ENCODE measurements at regions not wholly inside any gene's neighbourhood (a gene's known extent, or its start where the extent isn't known, plus 50 kb on each side); places are given as distances from the start of the nearest gene placed in this dataset.

DNA sequence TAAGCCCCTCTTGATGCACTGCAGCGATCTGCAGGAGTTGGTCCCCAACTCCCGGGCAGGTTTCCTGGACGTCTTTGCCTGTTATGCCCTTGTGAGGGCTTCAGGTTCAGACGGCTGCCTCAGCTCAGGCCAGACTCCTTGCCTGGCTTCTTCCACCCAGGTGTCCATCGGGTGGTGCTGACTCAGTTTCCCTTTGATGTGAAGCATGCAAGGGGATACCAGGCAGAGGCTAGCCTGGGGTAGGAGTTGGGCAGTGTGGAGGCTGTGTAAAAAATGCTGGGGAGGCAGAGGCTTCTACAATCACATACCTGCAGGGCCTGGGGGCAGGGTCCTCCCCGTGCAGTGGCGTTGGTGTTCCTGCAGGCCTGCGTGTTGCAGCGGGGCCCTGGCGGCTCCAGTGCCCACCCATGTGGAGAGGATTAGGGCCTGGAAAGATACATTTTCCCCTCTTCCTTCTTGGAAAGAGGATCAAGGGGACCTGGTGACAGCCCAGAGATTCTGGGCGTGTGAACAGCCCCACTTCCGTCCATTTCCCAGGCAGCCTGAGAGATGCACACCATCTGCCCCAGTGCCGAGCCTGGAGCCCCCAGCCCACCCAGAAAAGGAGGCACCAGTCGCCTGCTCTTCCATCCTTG lies 338.3 kb downstream of the DYSF start:
- Histone ChIP-seq H3K9me2 (ENCODE audit: insufficient read depth) (no peaks in the 10 kb centered on the region; the same call in 1 of the 2 replicates), H3K36me3 (ENCODE audit: insufficient read depth) (no peaks in the 10 kb centered on the region), H3K4me1 (ENCODE audit: insufficient read depth) (no peaks in the 10 kb centered on the region), H3K4me2 (no peak overlapping the region), H3K79me2 (replicated peaks; ENCODE audit: insufficient read depth) (no peaks in the 10 kb centered on the region), H4K20me1 (replicated peaks; ENCODE audit: insufficient read depth) (no peaks in the 10 kb centered on the region), H3F3A (replicated peaks; ENCODE audit: low read depth) (no peaks in the 10 kb centered on the region), H3K4me3 (no peak overlapping the region), H3K27ac (ENCODE audit: low read depth) (no peak overlapping the region), H3K27me3 (ENCODE audit: insufficient read depth) (no peaks in the 10 kb centered on the region), H2AFZ (no peak overlapping the region)
- no peak overlapping the region for H3K4me3 Mint-ChIP-seq
- no peak for TF ChIP-seq EZH2 (IDR thresholded peaks at IDR 0.05; ENCODE audit: low read depth, unreplicated experiment)
- TF ChIP-seq, protein P1, sequence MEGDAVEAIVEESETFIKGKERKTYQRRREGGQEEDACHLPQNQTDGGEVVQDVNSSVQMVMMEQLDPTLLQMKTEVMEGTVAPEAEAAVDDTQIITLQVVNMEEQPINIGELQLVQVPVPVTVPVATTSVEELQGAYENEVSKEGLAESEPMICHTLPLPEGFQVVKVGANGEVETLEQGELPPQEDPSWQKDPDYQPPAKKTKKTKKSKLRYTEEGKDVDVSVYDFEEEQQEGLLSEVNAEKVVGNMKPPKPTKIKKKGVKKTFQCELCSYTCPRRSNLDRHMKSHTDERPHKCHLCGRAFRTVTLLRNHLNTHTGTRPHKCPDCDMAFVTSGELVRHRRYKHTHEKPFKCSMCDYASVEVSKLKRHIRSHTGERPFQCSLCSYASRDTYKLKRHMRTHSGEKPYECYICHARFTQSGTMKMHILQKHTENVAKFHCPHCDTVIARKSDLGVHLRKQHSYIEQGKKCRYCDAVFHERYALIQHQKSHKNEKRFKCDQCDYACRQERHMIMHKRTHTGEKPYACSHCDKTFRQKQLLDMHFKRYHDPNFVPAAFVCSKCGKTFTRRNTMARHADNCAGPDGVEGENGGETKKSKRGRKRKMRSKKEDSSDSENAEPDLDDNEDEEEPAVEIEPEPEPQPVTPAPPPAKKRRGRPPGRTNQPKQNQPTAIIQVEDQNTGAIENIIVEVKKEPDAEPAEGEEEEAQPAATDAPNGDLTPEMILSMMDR (conservative IDR thresholded peaks at IDR 0.05; ENCODE audit: low read depth in 2 of 2): no peak
- no peak for TF ChIP-seq NANOG (IDR thresholded peaks at IDR 0.05; ENCODE audit: borderline replicate concordance)
- TF ChIP-seq, protein P2, sequence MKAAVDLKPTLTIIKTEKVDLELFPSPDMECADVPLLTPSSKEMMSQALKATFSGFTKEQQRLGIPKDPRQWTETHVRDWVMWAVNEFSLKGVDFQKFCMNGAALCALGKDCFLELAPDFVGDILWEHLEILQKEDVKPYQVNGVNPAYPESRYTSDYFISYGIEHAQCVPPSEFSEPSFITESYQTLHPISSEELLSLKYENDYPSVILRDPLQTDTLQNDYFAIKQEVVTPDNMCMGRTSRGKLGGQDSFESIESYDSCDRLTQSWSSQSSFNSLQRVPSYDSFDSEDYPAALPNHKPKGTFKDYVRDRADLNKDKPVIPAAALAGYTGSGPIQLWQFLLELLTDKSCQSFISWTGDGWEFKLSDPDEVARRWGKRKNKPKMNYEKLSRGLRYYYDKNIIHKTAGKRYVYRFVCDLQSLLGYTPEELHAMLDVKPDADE (IDR thresholded peaks at IDR 0.05): no peak
- TF ChIP-seq, protein P3, sequence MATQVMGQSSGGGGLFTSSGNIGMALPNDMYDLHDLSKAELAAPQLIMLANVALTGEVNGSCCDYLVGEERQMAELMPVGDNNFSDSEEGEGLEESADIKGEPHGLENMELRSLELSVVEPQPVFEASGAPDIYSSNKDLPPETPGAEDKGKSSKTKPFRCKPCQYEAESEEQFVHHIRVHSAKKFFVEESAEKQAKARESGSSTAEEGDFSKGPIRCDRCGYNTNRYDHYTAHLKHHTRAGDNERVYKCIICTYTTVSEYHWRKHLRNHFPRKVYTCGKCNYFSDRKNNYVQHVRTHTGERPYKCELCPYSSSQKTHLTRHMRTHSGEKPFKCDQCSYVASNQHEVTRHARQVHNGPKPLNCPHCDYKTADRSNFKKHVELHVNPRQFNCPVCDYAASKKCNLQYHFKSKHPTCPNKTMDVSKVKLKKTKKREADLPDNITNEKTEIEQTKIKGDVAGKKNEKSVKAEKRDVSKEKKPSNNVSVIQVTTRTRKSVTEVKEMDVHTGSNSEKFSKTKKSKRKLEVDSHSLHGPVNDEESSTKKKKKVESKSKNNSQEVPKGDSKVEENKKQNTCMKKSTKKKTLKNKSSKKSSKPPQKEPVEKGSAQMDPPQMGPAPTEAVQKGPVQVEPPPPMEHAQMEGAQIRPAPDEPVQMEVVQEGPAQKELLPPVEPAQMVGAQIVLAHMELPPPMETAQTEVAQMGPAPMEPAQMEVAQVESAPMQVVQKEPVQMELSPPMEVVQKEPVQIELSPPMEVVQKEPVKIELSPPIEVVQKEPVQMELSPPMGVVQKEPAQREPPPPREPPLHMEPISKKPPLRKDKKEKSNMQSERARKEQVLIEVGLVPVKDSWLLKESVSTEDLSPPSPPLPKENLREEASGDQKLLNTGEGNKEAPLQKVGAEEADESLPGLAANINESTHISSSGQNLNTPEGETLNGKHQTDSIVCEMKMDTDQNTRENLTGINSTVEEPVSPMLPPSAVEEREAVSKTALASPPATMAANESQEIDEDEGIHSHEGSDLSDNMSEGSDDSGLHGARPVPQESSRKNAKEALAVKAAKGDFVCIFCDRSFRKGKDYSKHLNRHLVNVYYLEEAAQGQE (IDR thresholded peaks at IDR 0.05; ENCODE audit: unreplicated experiment): no peak
- no peak for TF ChIP-seq CREB1 (CRISPR knock-in tag; IDR thresholded peaks at IDR 0.05; ENCODE audit: low read depth)
- no peak for TF ChIP-seq STAT1 (IDR thresholded peaks at IDR 0.05; ENCODE audit: unreplicated experiment)
- TF ChIP-seq, protein P4, sequence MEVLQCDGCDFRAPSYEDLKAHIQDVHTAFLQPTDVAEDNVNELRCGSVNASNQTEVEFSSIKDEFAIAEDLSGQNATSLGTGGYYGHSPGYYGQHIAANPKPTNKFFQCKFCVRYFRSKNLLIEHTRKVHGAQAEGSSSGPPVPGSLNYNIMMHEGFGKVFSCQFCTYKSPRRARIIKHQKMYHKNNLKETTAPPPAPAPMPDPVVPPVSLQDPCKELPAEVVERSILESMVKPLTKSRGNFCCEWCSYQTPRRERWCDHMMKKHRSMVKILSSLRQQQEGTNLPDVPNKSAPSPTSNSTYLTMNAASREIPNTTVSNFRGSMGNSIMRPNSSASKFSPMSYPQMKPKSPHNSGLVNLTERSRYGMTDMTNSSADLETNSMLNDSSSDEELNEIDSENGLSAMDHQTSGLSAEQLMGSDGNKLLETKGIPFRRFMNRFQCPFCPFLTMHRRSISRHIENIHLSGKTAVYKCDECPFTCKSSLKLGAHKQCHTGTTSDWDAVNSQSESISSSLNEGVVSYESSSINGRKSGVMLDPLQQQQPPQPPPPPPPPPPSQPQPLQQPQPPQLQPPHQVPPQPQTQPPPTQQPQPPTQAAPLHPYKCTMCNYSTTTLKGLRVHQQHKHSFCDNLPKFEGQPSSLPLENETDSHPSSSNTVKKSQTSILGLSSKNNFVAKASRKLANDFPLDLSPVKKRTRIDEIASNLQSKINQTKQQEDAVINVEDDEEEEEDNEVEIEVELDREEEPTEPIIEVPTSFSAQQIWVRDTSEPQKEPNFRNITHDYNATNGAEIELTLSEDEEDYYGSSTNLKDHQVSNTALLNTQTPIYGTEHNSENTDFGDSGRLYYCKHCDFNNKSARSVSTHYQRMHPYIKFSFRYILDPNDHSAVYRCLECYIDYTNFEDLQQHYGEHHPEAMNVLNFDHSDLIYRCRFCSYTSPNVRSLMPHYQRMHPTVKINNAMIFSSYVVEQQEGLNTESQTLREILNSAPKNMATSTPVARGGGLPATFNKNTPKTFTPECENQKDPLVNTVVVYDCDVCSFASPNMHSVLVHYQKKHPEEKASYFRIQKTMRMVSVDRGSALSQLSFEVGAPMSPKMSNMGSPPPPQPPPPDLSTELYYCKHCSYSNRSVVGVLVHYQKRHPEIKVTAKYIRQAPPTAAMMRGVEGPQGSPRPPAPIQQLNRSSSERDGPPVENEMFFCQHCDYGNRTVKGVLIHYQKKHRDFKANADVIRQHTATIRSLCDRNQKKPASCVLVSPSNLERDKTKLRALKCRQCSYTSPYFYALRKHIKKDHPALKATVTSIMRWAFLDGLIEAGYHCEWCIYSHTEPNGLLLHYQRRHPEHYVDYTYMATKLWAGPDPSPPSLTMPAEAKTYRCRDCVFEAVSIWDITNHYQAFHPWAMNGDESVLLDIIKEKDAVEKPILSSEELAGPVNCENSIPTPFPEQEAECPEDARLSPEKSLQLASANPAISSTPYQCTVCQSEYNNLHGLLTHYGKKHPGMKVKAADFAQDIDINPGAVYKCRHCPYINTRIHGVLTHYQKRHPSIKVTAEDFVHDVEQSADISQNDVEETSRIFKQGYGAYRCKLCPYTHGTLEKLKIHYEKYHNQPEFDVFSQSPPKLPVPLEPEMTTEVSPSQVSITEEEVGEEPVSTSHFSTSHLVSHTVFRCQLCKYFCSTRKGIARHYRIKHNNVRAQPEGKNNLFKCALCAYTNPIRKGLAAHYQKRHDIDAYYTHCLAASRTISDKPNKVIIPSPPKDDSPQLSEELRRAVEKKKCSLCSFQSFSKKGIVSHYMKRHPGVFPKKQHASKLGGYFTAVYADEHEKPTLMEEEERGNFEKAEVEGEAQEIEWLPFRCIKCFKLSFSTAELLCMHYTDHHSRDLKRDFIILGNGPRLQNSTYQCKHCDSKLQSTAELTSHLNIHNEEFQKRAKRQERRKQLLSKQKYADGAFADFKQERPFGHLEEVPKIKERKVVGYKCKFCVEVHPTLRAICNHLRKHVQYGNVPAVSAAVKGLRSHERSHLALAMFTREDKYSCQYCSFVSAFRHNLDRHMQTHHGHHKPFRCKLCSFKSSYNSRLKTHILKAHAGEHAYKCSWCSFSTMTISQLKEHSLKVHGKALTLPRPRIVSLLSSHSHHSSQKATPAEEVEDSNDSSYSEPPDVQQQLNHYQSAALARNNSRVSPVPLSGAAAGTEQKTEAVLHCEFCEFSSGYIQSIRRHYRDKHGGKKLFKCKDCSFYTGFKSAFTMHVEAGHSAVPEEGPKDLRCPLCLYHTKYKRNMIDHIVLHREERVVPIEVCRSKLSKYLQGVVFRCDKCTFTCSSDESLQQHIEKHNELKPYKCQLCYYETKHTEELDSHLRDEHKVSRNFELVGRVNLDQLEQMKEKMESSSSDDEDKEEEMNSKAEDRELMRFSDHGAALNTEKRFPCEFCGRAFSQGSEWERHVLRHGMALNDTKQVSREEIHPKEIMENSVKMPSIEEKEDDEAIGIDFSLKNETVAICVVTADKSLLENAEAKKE (CRISPR knock-in tag; IDR thresholded peaks at IDR 0.05): no peak
- no peak for TF ChIP-seq EZH2phosphoT487 (IDR thresholded peaks at IDR 0.05; ENCODE audit: unreplicated experiment)
- no peak for TF ChIP-seq ZNF114 (CRISPR knock-in tag; IDR thresholded peaks at IDR 0.05)
- TF ChIP-seq POLR2AphosphoS5 (IDR thresholded peaks at IDR 0.05; ENCODE audit: low read depth): no peak
- no peak for TF ChIP-seq ZNF331 (CRISPR knock-in tag; IDR thresholded peaks at IDR 0.05; ENCODE audit: low read depth)
- TF ChIP-seq JUNB (IDR thresholded peaks at IDR 0.05; ENCODE audit: unreplicated experiment): no peak
- no peak for DNase-seq (ENCODE audit: low spot score)
- H3K27me3 Mint-ChIP-seq (ENCODE audit: insufficient read depth, low read depth, poor library complexity): peaks cover 6% of the 10 kb centered on the region
- ATAC-seq: no peak
- H3K9me3 Mint-ChIP-seq: no peaks in the 10 kb centered on the region; the same call in 2 of the 3 replicates
- peaks cover 5% of the 10 kb centered on the region; the same call in 1 of the 3 replicates for H3K4me1 Mint-ChIP-seq
- H3K36me3 Mint-ChIP-seq (ENCODE audit: low read depth): no peaks in the 10 kb centered on the region
- no peak overlapping the region for H3K27ac Mint-ChIP-seq
